ENCODE measurements at regions not wholly inside any gene's neighbourhood (a gene's known extent, or its start where the extent isn't known, plus 50 kb on each side); places are given as distances from the start of the nearest gene placed in this dataset.

DNA sequence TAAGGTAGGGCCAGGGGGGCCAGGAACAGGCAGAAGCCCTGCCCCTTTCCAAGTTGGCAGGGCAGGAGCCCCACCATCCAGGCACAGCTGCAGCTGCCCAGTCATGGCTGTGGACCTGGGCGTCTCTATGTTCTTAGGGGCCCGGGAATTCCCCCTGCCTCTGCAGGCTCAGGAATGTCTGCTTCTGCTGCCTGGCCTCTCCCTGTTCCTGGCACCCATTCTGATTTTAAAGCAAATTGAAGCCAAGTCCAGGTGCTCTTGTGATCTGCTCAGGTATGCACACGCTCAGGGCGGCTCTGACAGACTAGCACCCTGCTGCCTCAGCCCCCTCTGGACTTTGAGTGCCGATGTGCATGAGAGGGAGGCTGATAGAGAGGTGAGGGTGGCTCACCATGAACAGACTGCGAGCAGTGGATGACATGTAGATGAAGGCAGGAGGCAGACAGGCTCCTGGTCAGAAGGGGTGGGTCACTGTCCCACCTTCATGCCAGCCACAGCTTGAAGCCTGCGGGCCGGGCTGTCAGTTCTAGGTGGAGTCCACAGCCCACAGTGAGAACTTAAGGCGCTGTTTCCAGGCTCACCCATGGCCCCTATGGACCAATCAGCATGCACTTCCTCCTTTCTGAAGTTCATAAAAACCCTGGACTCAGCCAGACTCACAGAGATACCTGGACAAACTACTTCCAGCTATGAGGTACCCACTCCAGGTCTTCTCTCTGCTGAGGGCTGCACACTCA lies 747.8 kb upstream of the GBE1 start:
- Histone ChIP-seq H3K36me3 (no peaks in the 10 kb centered on the region), H3K9me3 (no peaks in the 10 kb centered on the region), H3K27me3 (no peaks in the 10 kb centered on the region), H3K27ac (no peak overlapping the region), H3K4me3 (no peak overlapping the region), H3K4me1 (no peaks in the 10 kb centered on the region)
- TF ChIP-seq, protein P1, sequence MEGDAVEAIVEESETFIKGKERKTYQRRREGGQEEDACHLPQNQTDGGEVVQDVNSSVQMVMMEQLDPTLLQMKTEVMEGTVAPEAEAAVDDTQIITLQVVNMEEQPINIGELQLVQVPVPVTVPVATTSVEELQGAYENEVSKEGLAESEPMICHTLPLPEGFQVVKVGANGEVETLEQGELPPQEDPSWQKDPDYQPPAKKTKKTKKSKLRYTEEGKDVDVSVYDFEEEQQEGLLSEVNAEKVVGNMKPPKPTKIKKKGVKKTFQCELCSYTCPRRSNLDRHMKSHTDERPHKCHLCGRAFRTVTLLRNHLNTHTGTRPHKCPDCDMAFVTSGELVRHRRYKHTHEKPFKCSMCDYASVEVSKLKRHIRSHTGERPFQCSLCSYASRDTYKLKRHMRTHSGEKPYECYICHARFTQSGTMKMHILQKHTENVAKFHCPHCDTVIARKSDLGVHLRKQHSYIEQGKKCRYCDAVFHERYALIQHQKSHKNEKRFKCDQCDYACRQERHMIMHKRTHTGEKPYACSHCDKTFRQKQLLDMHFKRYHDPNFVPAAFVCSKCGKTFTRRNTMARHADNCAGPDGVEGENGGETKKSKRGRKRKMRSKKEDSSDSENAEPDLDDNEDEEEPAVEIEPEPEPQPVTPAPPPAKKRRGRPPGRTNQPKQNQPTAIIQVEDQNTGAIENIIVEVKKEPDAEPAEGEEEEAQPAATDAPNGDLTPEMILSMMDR (IDR thresholded peaks at IDR 0.05), result no peak
- TF ChIP-seq POLR2A (IDR thresholded peaks at IDR 0.05) (no peak), EP300 (IDR thresholded peaks at IDR 0.05) (no peak), POLR2AphosphoS5 (IDR thresholded peaks at IDR 0.05) (no peak)
- ATAC-seq, result no peak
- 80 to 100% methylated on average over 2 to 4 of the region's 9 CpGs for WGBS, 2 donors (ENCODE audit: low coverage in 1 of 2)

DNA sequence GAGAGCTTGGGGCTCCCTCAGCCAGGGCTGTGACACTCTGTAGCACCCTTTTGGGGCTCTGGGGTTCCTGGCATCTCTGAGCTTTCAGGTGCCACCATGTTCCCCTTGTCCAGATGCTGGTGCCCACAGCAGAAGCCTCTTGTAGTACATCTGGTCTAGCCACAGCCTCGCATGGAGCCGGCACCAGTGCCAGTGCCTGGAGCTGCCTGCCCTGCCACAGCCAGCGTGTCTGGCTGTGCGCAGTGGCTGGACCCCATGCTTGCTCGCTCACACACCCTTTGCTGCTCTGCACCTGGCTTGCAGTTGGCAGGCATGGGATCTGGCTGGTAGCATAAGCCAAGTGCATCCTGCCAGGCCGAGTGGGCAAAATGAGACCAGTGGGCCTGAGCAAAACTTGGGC lies 744.8 kb upstream of the GBE1 start:
- Histone ChIP-seq H3K4me1 (no peaks in the 10 kb centered on the region), H3K9me3 (no peaks in the 10 kb centered on the region), H3K27ac (no peak overlapping the region), H3K36me3 (no peaks in the 10 kb centered on the region), H3K4me3 (no peak overlapping the region), H3K27me3 (no peaks in the 10 kb centered on the region)
- WGBS, 2 donors (ENCODE audit: low coverage in 1 of 2), result no CpG with 5 or more reads among the region's 6 CpGs
- no peak for TF ChIP-seq EP300 (IDR thresholded peaks at IDR 0.05)
- no peak for TF ChIP-seq POLR2A (IDR thresholded peaks at IDR 0.05)
- no peak for TF ChIP-seq POLR2AphosphoS5 (IDR thresholded peaks at IDR 0.05)
- TF ChIP-seq, protein P1 (IDR thresholded peaks at IDR 0.05), result no peak
- no peak for ATAC-seq

DNA sequence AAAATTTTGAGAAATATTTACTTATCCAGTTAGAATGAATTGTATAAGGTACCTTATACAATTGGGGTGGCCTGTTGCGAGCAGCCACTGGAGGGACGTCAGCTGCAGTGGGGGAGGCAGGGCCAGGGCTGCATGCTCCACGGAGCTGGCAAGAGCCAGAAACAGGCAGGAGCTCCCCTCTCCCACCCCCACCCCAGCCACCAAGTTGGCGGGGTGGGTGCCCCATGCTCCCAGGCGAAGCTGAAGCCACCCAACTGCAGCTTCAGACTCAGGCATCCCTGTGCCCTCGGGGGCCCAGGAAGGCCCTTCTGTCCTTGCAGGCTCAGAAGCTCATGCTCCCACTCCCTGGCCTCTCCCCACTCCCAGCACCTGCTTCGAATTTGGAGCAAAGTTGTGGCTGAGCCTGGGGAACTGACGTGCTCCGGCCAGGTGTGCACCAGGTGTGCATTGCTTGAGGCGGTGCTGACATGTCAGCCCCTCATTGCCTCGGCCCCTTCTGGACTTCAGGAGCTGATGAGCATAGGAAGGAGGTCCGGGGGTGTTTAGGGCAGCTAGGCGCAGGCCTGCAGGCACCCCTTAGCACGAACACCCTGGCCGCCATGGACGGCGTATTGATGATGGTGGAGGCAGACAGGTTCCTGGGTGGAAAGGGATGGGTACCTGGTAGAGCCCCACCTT lies 743.8 kb upstream of the GBE1 start:
- Histone ChIP-seq H3K4me1 (no peaks in the 10 kb centered on the region), H3K27me3 (no peaks in the 10 kb centered on the region), H3K36me3 (no peaks in the 10 kb centered on the region), H3K4me3 (no peak overlapping the region), H3K27ac (no peak overlapping the region), H3K9me3 (no peaks in the 10 kb centered on the region)
- ATAC-seq, result no peak
- WGBS, 2 donors (ENCODE audit: low coverage in 1 of 2), result 20 to 82% methylated on average over 1 to 2 of the region's 17 CpGs
- TF ChIP-seq EP300 (IDR thresholded peaks at IDR 0.05) (no peak), POLR2A (IDR thresholded peaks at IDR 0.05) (no peak), POLR2AphosphoS5 (IDR thresholded peaks at IDR 0.05) (no peak)
- TF ChIP-seq, protein P1 (IDR thresholded peaks at IDR 0.05), result no peak

DNA sequence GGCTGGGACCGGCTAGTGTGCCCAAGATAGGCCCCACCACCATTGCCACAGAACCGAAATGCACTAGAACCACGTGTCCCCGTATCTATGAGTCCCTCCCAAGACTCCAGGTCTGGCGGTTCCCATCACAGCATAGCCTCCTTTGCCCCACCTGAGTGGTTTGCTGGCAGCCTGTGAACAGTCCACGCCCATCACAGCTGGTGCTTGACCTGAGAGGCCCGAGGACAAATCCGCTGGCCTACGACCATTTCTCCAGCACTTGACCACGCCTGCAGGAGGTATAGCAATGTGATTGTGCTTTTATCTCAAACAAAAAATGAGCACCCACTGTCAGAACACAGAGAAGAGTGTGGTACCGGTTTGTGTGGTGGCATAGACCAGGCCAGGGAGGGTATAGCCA lies 736.7 kb upstream of the GBE1 start:
- no peak for ATAC-seq
- WGBS, 2 donors (ENCODE audit: low coverage in 1 of 2), result 88 to 100% methylated on average over 1 of the region's 11 CpGs
- TF ChIP-seq, protein P1 (IDR thresholded peaks at IDR 0.05), result no peak
- TF ChIP-seq POLR2AphosphoS5 (IDR thresholded peaks at IDR 0.05) (no peak), POLR2A (IDR thresholded peaks at IDR 0.05) (no peak), EP300 (IDR thresholded peaks at IDR 0.05) (no peak)
- H3K27ac ChIP-seq, result no peak overlapping the region
- no peak overlapping the region for H3K4me3 ChIP-seq
- H3K36me3 ChIP-seq, result no peaks in the 10 kb centered on the region
- no peaks in the 10 kb centered on the region for H3K4me1 ChIP-seq
- H3K27me3 ChIP-seq, result no peaks in the 10 kb centered on the region
- no peaks in the 10 kb centered on the region for H3K9me3 ChIP-seq
